GM06990 (cell line): ENCODE measurements at regions not wholly inside any gene's neighbourhood (a gene's known extent, or its start where the extent isn't known, plus 50 kb on each side); places are given as distances from the start of the nearest gene placed in this dataset.
A peak's percentile ranks its signal among the peaks of the same experiment; 100 is the strongest.

Experiments
- DNase-seq: peaks from one replicate; pipeline ENCODE4 v3.0.0-alpha.2; 2011; ENCODE audit not compliant: insufficient read length; ENCODE audit errors: extremely low read depth
- H3K27me3 ChIP-seq: replicated peaks from 2 replicates; pipeline ENCODE4 v1.6.0; 2011; ENCODE audit warnings: low read length; ENCODE audit not compliant: control insufficient read depth, insufficient read depth
- H3K36me3 ChIP-seq: 2 replicates; pipeline ENCODE4 v1.5.1; 2011; ENCODE audit warnings: low read length; ENCODE audit not compliant: control insufficient read depth, insufficient read depth
- H3K4me3 ChIP-seq: replicated peaks from 2 replicates; pipeline ENCODE4 v1.5.1; 2011; ENCODE audit warnings: low read depth, mild to moderate bottlenecking, control low read depth, low read length
- CTCF ChIP-seq: IDR thresholded peaks from 2 replicates; pipeline ENCODE4 v1.5.1; 2011; ENCODE audit warnings: low read length, control low read depth, mild to moderate bottlenecking, inconsistent platforms; ENCODE audit not compliant: insufficient read depth, poor library complexity, severe bottlenecking

- Histone ChIP-seq H3K4me3 (no peak overlapping the region), H3K36me3 (no peaks in the 10 kb centered on the region), H3K27me3 (no peaks in the 10 kb centered on the region)
- TF ChIP-seq CTCF: no peak
- no peak for DNase-seq
Measured at GRCh38 chr6:144725736-144726522, 440.8 kb downstream of the UTRN start.

- no peak for TF ChIP-seq CTCF
- H3K27me3 ChIP-seq: no peaks in the 10 kb centered on the region
Measured at GRCh38 chr6:144728804-144729203, 443.7 kb downstream of the UTRN start.

GRCh38 chr6:144729502-144729901 is 444.4 kb downstream of the UTRN start:
- Histone ChIP-seq H3K36me3 (no peaks in the 10 kb centered on the region; the same call in 1 of the 2 replicates), H3K27me3 (no peaks in the 10 kb centered on the region), H3K4me3 (no peak overlapping the region)
- peak; percentile 17 for DNase-seq
- no peak for TF ChIP-seq CTCF

More at GRCh38 chr6:144728804-144729203, 443.7 kb downstream of the UTRN start:
- Histone ChIP-seq H3K36me3 (no peaks in the 10 kb centered on the region; the same call in 1 of the 2 replicates), H3K4me3 (no peak overlapping the region)
- no peak for DNase-seq

GRCh38 chr6:144730088-144730645 is 445.0 kb downstream of the UTRN start:
- Histone ChIP-seq H3K4me3 (no peak overlapping the region), H3K36me3 (no peaks in the 10 kb centered on the region; the same call in 1 of the 2 replicates), H3K27me3 (no peaks in the 10 kb centered on the region)
- TF ChIP-seq CTCF: no peak
- DNase-seq: no peak

GRCh38 chr6:144731229-144731628 is 446.1 kb downstream of the UTRN start:
- no peak for DNase-seq
- no peak for TF ChIP-seq CTCF
- no peaks in the 10 kb centered on the region; the same call in 1 of the 2 replicates for H3K36me3 ChIP-seq
- H3K27me3 ChIP-seq: no peaks in the 10 kb centered on the region
- H3K4me3 ChIP-seq: no peak overlapping the region
